Sigmoid colon (tissue), 4 donors: ENCODE measurements at regions not wholly inside any gene's neighbourhood (a gene's known extent, or its start where the extent isn't known, plus 50 kb on each side); places are given as distances from the start of the nearest gene placed in this dataset.

Source experiments
- EP300 ChIP-seq, 4 donors: sonication (generic); formaldehyde crosslinking; IDR thresholded peaks; one replicate each; pipeline ENCODE4 v1.6.1; 2017; ENCODE audit warnings: antibody characterized with exemption in 4 of 4
- POLR2AphosphoS5 ChIP-seq, 4 donors: sonication (generic); formaldehyde crosslinking; IDR thresholded peaks; one replicate each; pipeline ENCODE4 v1.6.1; 2017; ENCODE audit warnings: antibody characterized with exemption in 4 of 4
- TF ChIP-seq, protein P1 (sequence below), 4 experiments: fragments of 450-650 bp in 3 of 4; fragments of 200-600 bp in 1 of 4; IDR thresholded peaks; one replicate each; pipeline ENCODE4 v1.5.1; 2016 to 2019; ENCODE audit warnings: antibody characterized with exemption in 4 of 4, mild to moderate bottlenecking in 3 of 4, moderate library complexity in 2 of 4

- TF ChIP-seq, protein P1, sequence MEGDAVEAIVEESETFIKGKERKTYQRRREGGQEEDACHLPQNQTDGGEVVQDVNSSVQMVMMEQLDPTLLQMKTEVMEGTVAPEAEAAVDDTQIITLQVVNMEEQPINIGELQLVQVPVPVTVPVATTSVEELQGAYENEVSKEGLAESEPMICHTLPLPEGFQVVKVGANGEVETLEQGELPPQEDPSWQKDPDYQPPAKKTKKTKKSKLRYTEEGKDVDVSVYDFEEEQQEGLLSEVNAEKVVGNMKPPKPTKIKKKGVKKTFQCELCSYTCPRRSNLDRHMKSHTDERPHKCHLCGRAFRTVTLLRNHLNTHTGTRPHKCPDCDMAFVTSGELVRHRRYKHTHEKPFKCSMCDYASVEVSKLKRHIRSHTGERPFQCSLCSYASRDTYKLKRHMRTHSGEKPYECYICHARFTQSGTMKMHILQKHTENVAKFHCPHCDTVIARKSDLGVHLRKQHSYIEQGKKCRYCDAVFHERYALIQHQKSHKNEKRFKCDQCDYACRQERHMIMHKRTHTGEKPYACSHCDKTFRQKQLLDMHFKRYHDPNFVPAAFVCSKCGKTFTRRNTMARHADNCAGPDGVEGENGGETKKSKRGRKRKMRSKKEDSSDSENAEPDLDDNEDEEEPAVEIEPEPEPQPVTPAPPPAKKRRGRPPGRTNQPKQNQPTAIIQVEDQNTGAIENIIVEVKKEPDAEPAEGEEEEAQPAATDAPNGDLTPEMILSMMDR (IDR thresholded peaks at IDR 0.05), result no peak
- TF ChIP-seq EP300 (IDR thresholded peaks at IDR 0.05) (no peak), POLR2AphosphoS5 (IDR thresholded peaks at IDR 0.05) (no peak)
These were observed 340.3 kb downstream of the CYLC2 start for GRCh38 chr9:103335461-103335860.
